ENCODE measurements at regions not wholly inside any gene's neighbourhood (a gene's known extent, or its start where the extent isn't known, plus 50 kb on each side); places are given as distances from the start of the nearest gene placed in this dataset.
"Not testable (repeated sequence)": the region's sequence is repeated elsewhere in the genome, so short reads cannot be mapped to it uniquely, and the experiment has no call there.

GRCh38 chr2:131639001-131639620 is 111.4 kb downstream of the CCDC74A start:
- DNase-seq (ENCODE audit: low read depth in 2 of 2): not testable (repeated sequence)

GRCh38 chr2:131641414-131642206 is 113.9 kb downstream of the CCDC74A start:
- DNase-seq (ENCODE audit: low read depth in 2 of 2): no peak

GRCh38 chr2:131643180-131643579 is 115.5 kb downstream of the CCDC74A start:
- not testable (repeated sequence) for DNase-seq (ENCODE audit: low read depth in 2 of 2)

GRCh38 chr2:131645177-131645765 is 117.6 kb downstream of the CCDC74A start:
- no peak for DNase-seq (ENCODE audit: low read depth in 2 of 2)

- not testable (repeated sequence) for DNase-seq (ENCODE audit: low read depth in 2 of 2)
These were observed 118.5 kb downstream of the CCDC74A start for GRCh38 chr2:131646220-131646619.

GRCh38 chr2:131646669-131647297 is 119.1 kb downstream of the CCDC74A start:
- no peak for DNase-seq (ENCODE audit: low read depth in 2 of 2)

- DNase-seq (ENCODE audit: low read depth in 2 of 2): not testable (repeated sequence)
These were observed 120.9 kb downstream of the CCDC74A start for GRCh38 chr2:131648565-131648964.

- DNase-seq (ENCODE audit: low read depth in 2 of 2): not testable (repeated sequence)
These were observed 124.6 kb downstream of the CCDC74A start for GRCh38 chr2:131652246-131652645.

GRCh38 chr2:131654107-131654506 is 126.4 kb downstream of the CCDC74A start:
- DNase-seq (ENCODE audit: low read depth in 2 of 2): not testable (repeated sequence)

- no peak for DNase-seq (ENCODE audit: low read depth in 2 of 2)
These were observed 129.3 kb downstream of the CCDC74A start for GRCh38 chr2:131656816-131657633.

- DNase-seq (ENCODE audit: low read depth in 2 of 2): no peak
These were observed 130.4 kb downstream of the CCDC74A start for GRCh38 chr2:131657895-131658768.

- DNase-seq (ENCODE audit: low read depth in 2 of 2): no peak
These were observed 131.1 kb downstream of the CCDC74A start for GRCh38 chr2:131658769-131659131.

GRCh38 chr2:131659168-131659572 is 131.5 kb downstream of the CCDC74A start:
- DNase-seq (ENCODE audit: low read depth in 2 of 2): no peak

- not testable (repeated sequence) for DNase-seq (ENCODE audit: low read depth in 2 of 2)
These were observed 133.6 kb downstream of the CCDC74A start for GRCh38 chr2:131661101-131661782.

- DNase-seq (ENCODE audit: low read depth in 2 of 2): not testable (repeated sequence)
These were observed 134.3 kb downstream of the CCDC74A start for GRCh38 chr2:131661884-131662535.

GRCh38 chr2:131663501-131663900 is 135.8 kb downstream of the CCDC74A start:
- DNase-seq (ENCODE audit: low read depth in 2 of 2): not testable (repeated sequence)

- not testable (repeated sequence) for DNase-seq (ENCODE audit: low read depth in 2 of 2)
These were observed 138.0 kb downstream of the CCDC74A start for GRCh38 chr2:131665716-131666115.

GRCh38 chr2:131668794-131669540 is 141.3 kb downstream of the CCDC74A start:
- DNase-seq (ENCODE audit: low read depth in 2 of 2): not testable (repeated sequence)

Measured in stimulated activated CD8-positive, alpha-beta memory T cell treated with anti-CD3 and anti-CD28 coated beads, Interleukin-2, amount 100 ng/mL, for 1 hour (primary cell).